HCT116 (cell line): ENCODE measurements at regions not wholly inside any gene's neighbourhood (a gene's known extent, or its start where the extent isn't known, plus 50 kb on each side); places are given as distances from the start of the nearest gene placed in this dataset.

Source experiments
- ATAC-seq: fragments of 200-7000 bp; cut with Tn5 transposase; 2 replicates; pipeline ENCODE4 v1.9.1; 2020; ENCODE audit warnings: mild to moderate bottlenecking, moderate library complexity
- BruUV-seq: library from RNA; stranded (reverse); fragments of 400-500 nt; replicated peaks from 2 replicates; lab custom pipeline; 2021; lab: Mats Ljungman, UMichigan
- CTCF ChIA-PET: fragments of 300-600 bp; sonication (Branson Sonifier 250); formaldehyde crosslinking; loops from one replicate; lab custom pipeline; 2021; ENCODE audit warnings: antibody characterized with exemption; lab: Charles Lee
- POLR2A ChIA-PET: fragments of 300-600, 350-600 bp; sonication (Branson Sonifier 250); formaldehyde crosslinking; loops from one replicate; lab custom pipeline; 2021; ENCODE audit warnings: antibody characterized with exemption; lab: Charles Lee
- RAD21 ChIA-PET, 2 experiments: fragments of 300-600 bp; sonication (Branson Sonifier 250); formaldehyde crosslinking; loops; one replicate each; lab custom pipeline; 2023; ENCODE audit warnings: low total read pairs in 2 of 2; ENCODE audit not compliant: uncharacterized antibody in 2 of 2, unreplicated experiment in 2 of 2, low non-redundant PET in 1 of 2; lab: Charles Lee
- DNase-seq: peaks from one replicate; pipeline ENCODE4 v3.0.0-alpha.2; 2010; ENCODE audit warnings: low read depth, low spot score
- H2AFZ ChIP-seq: fragments of 200-600 bp; shearing (Covaris generic), sonication (generic); 2 replicates; pipeline ENCODE4 v1.6.1; 2017; ENCODE audit warnings: low read depth, mixed run types, mixed read lengths, antibody characterized with exemption, low read length; ENCODE audit not compliant: poor library complexity, severe bottlenecking
- H3K27ac ChIP-seq: 2 replicates; pipeline ENCODE4 v1.5.1; 2012; ENCODE audit warnings: low read depth, low read length
- H3K27me3 ChIP-seq: fragments of 200-600 bp; sonication (generic); 2 replicates; pipeline ENCODE4 v1.6.1; 2016; ENCODE audit warnings: mixed run types, low read length, mixed read lengths; ENCODE audit not compliant: insufficient read depth
- H3K36me3 ChIP-seq, 2 experiments: fragments of 200-500 bp in 1 of 2; fragments of 200-600 bp in 1 of 2; sonication (Bioruptor generic) in 1 of 2; sonication (generic) in 1 of 2; 2 replicates each; pipeline versions ENCODE4 v1.5.1 to v1.6.1; 2014 to 2016; ENCODE audit warnings: low read length in 2 of 2, inconsistent platforms in 1 of 2, mixed read lengths in 1 of 2, mixed run types in 1 of 2; ENCODE audit not compliant: insufficient read depth in 2 of 2, control insufficient read depth in 1 of 2
- H3K4me1 ChIP-seq, 2 experiments: fragments of 200-600 bp in 1 of 2; sonication (generic) in 1 of 2; 2 replicates each; pipeline versions ENCODE4 v1.5.1 to v1.6.1; 2012 to 2017; ENCODE audit warnings: low read length in 2 of 2, inconsistent platforms in 1 of 2, mild to moderate bottlenecking in 1 of 2, mixed read lengths in 1 of 2, mixed run types in 1 of 2, moderate library complexity in 1 of 2; ENCODE audit not compliant: insufficient read depth in 2 of 2, control insufficient read depth in 1 of 2
- H3K4me2 ChIP-seq: fragments of 200-600 bp; sonication (generic); 2 replicates; pipeline ENCODE4 v1.6.1; 2017; ENCODE audit warnings: mixed run types, low read length, mixed read lengths
- H3K4me3 ChIP-seq, 2 experiments: fragments of 200-600 bp in 1 of 2; sonication (generic) in 1 of 2; replicated peaks in 1 of 2; 2 replicates each; pipeline ENCODE4 v1.5.1; 2011 to 2016; ENCODE audit warnings: low read length in 2 of 2, control low read depth in 1 of 2, low read depth in 1 of 2, mild to moderate bottlenecking in 1 of 2, mixed read lengths in 1 of 2, mixed run types in 1 of 2
- H3K79me2 ChIP-seq: fragments of 200-600 bp; sonication (generic); 2 replicates; pipeline ENCODE4 v1.6.1; 2017; ENCODE audit warnings: mild to moderate bottlenecking, mixed run types, low read length, moderate library complexity, mixed read lengths; ENCODE audit not compliant: insufficient read depth
- H3K9ac ChIP-seq: fragments of 200-600 bp; sonication (generic); 2 replicates; pipeline ENCODE4 v1.6.1; 2016; ENCODE audit warnings: low read length, mixed read lengths
- H3K9me2 ChIP-seq: fragments of 200-600 bp; sonication (generic), shearing (Covaris generic); 2 replicates; pipeline ENCODE4 v1.6.1; 2017; ENCODE audit warnings: mixed run types, mild to moderate bottlenecking, moderate library complexity; ENCODE audit not compliant: insufficient read depth
- H3K9me3 ChIP-seq, 2 experiments: fragments of 200-500 bp in 1 of 2; fragments of 200-600 bp in 1 of 2; sonication (Bioruptor generic) in 1 of 2; sonication (generic) in 1 of 2; 2 replicates each; pipeline ENCODE4 v1.6.1; 2014 to 2017; ENCODE audit warnings: low read length in 2 of 2, mixed read lengths in 2 of 2, inconsistent platforms in 1 of 2, low read depth in 1 of 2, mild to moderate bottlenecking in 1 of 2, mixed run types in 1 of 2, moderate library complexity in 1 of 2; ENCODE audit not compliant: control insufficient read depth in 1 of 2, insufficient read depth in 1 of 2
- H4K20me1 ChIP-seq: fragments of 200-600 bp; sonication (generic), shearing (Covaris generic); 2 replicates; pipeline ENCODE4 v1.6.1; 2017; ENCODE audit warnings: mixed run types, mild to moderate bottlenecking, moderate library complexity; ENCODE audit not compliant: insufficient read depth
- CBX3 ChIP-seq: IDR thresholded peaks from 2 replicates; pipeline ENCODE4 v1.6.1; 2012; ENCODE audit warnings: low read depth
- CEBPB ChIP-seq: IDR thresholded peaks from 2 replicates; pipeline ENCODE4 v1.6.1; 2012; ENCODE audit warnings: low read depth
- EGR1 ChIP-seq: IDR thresholded peaks from 2 replicates; pipeline ENCODE4 v1.6.1; 2012; ENCODE audit warnings: low read depth
- EZH2 ChIP-seq: fragments of 200-600 bp; sonication (generic); IDR thresholded peaks from 2 replicates; pipeline ENCODE4 v1.6.1; 2017; ENCODE audit warnings: antibody characterized with exemption, mixed run types
- EZH2phosphoT487 ChIP-seq: fragments of 200-600 bp; IDR thresholded peaks from 2 replicates; pipeline ENCODE4 v1.6.1; 2018; ENCODE audit warnings: antibody characterized with exemption, borderline replicate concordance
- JUND ChIP-seq: IDR thresholded peaks from 2 replicates; pipeline ENCODE4 v1.6.1; 2012
- POLR2A ChIP-seq: IDR thresholded peaks from 2 replicates; pipeline ENCODE4 v1.7.0; 2011; ENCODE audit warnings: borderline replicate concordance; ENCODE audit not compliant: insufficient read depth, insufficient read length; ENCODE audit errors: extremely low read depth
- RAD21 ChIP-seq: IDR thresholded peaks from 2 replicates; pipeline ENCODE4 v1.6.1; 2012; ENCODE audit warnings: low read depth, mild to moderate bottlenecking
- SP1 ChIP-seq: IDR thresholded peaks from 2 replicates; pipeline ENCODE4 v1.6.1; 2012; ENCODE audit warnings: low read depth
- SRF ChIP-seq: IDR thresholded peaks from 2 replicates; pipeline ENCODE4 v1.6.1; 2012; ENCODE audit warnings: low read depth
- YY1 ChIP-seq: IDR thresholded peaks from 2 replicates; pipeline ENCODE4 v1.6.1; 2011; ENCODE audit warnings: low read length, low read depth, moderate library complexity, mild to moderate bottlenecking; ENCODE audit not compliant: insufficient replicate concordance; ENCODE audit errors: extremely low read depth
- ZNF274 ChIP-seq: fragments of 200-500 bp; sonication (Bioruptor generic); IDR thresholded peaks from 2 replicates; pipeline ENCODE4 v1.6.1; 2014; ENCODE audit warnings: mild to moderate bottlenecking, low read depth, low read length, inconsistent platforms
- intact Hi-C: fragments of 100-400 bp; cut with micrococcal nuclease; formaldehyde crosslinking; loops from 2 replicates; pipeline ENCODE4 v1.10.0; 2022
- TF ChIP-seq, protein P1 (sequence below), 3 experiments: fragments of 200-600 bp in 1 of 3; sonication (generic) in 1 of 3; IDR thresholded peaks in 2 of 3; conservative IDR thresholded peaks in 1 of 3; 2 replicates each; pipeline ENCODE4 v1.5.1; 2012 to 2017; ENCODE audit warnings: low read depth in 2 of 3, low read length in 2 of 3, antibody characterized with exemption in 1 of 3, borderline replicate concordance in 1 of 3, control low read depth in 1 of 3, mild to moderate bottlenecking in 1 of 3, mixed read lengths in 1 of 3, mixed run types in 1 of 3, moderate library complexity in 1 of 3; ENCODE audit not compliant: insufficient read depth in 1 of 3
- TF ChIP-seq, protein P2 (sequence below): IDR thresholded peaks from 2 replicates; pipeline ENCODE4 v1.6.1; 2012
- TF ChIP-seq, protein P3 (sequence below): IDR thresholded peaks from 2 replicates; pipeline ENCODE4 v1.6.1; 2012; ENCODE audit warnings: low read depth
- TF ChIP-seq, protein P4 (sequence below): IDR thresholded peaks from 2 replicates; pipeline ENCODE4 v1.6.1; 2011; ENCODE audit warnings: mild to moderate bottlenecking, low read length, moderate library complexity; ENCODE audit not compliant: insufficient replicate concordance; ENCODE audit errors: extremely low read depth

DNA sequence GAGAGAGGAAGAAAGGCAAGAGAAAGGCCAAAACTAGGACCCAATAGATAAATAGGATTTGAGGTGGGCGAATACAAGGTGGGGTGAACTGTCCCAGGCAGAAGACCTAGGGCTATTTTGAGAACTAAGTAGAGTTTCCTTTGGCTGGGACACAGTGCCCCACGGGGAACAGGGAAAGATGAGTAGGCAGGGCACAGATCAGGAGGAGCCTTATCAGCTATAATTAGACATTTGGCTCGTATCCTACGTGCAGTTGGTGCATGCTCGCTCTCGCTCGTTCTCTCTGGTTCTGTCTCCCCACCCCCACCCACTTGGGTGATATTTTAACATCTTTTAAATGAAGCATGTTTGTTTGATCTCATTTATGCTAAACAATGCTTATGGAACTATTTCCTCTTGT, 235.0 kb upstream of the JUN start:
- no TSS peak for BruUV-seq
- intact Hi-C loops: no loop called here
- Histone ChIP-seq H3K79me2 (no peaks in the 10 kb centered on the region), H3K4me1 (peaks cover 0 to 22% of the 10 kb centered on the region in 2 experiments; a peak in 2 of 4 replicates), H3K27me3 (no peaks in the 10 kb centered on the region), H3K36me3 (no peaks in the 10 kb centered on the region), H4K20me1 (no peaks in the 10 kb centered on the region), H3K27ac (no peak overlapping the region), H3K4me3 (no peak overlapping the region), H3K9ac (no peak overlapping the region), H2AFZ (no peak overlapping the region)
- ChIA-PET RAD21 (no interaction called here), POLR2A (no interaction called here), CTCF (no interaction called here)
- no peak for DNase-seq
- no peak for ATAC-seq
- TF ChIP-seq CBX3: no peak
- TF ChIP-seq YY1: no peak
- TF ChIP-seq POLR2A: no peak
- no peak for TF ChIP-seq EZH2phosphoT487
- no peak for TF ChIP-seq EGR1
- TF ChIP-seq ZNF274: no peak
- TF ChIP-seq, protein P1, sequence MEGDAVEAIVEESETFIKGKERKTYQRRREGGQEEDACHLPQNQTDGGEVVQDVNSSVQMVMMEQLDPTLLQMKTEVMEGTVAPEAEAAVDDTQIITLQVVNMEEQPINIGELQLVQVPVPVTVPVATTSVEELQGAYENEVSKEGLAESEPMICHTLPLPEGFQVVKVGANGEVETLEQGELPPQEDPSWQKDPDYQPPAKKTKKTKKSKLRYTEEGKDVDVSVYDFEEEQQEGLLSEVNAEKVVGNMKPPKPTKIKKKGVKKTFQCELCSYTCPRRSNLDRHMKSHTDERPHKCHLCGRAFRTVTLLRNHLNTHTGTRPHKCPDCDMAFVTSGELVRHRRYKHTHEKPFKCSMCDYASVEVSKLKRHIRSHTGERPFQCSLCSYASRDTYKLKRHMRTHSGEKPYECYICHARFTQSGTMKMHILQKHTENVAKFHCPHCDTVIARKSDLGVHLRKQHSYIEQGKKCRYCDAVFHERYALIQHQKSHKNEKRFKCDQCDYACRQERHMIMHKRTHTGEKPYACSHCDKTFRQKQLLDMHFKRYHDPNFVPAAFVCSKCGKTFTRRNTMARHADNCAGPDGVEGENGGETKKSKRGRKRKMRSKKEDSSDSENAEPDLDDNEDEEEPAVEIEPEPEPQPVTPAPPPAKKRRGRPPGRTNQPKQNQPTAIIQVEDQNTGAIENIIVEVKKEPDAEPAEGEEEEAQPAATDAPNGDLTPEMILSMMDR (IDR thresholded peaks at IDR 0.05 in 2 of 3, conservative IDR thresholded peaks at IDR 0.05 in 1 of 3; ENCODE audit: borderline replicate concordance in 1 of 3, insufficient read depth in 1 of 3, low read depth in 2 of 3, low read length in 2 of 3): no peak
- TF ChIP-seq, protein P2, sequence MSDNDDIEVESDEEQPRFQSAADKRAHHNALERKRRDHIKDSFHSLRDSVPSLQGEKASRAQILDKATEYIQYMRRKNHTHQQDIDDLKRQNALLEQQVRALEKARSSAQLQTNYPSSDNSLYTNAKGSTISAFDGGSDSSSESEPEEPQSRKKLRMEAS: no peak
- TF ChIP-seq JUND: no peak
- no peak for TF ChIP-seq SP1
- TF ChIP-seq CEBPB: no peak
- TF ChIP-seq, protein P3, sequence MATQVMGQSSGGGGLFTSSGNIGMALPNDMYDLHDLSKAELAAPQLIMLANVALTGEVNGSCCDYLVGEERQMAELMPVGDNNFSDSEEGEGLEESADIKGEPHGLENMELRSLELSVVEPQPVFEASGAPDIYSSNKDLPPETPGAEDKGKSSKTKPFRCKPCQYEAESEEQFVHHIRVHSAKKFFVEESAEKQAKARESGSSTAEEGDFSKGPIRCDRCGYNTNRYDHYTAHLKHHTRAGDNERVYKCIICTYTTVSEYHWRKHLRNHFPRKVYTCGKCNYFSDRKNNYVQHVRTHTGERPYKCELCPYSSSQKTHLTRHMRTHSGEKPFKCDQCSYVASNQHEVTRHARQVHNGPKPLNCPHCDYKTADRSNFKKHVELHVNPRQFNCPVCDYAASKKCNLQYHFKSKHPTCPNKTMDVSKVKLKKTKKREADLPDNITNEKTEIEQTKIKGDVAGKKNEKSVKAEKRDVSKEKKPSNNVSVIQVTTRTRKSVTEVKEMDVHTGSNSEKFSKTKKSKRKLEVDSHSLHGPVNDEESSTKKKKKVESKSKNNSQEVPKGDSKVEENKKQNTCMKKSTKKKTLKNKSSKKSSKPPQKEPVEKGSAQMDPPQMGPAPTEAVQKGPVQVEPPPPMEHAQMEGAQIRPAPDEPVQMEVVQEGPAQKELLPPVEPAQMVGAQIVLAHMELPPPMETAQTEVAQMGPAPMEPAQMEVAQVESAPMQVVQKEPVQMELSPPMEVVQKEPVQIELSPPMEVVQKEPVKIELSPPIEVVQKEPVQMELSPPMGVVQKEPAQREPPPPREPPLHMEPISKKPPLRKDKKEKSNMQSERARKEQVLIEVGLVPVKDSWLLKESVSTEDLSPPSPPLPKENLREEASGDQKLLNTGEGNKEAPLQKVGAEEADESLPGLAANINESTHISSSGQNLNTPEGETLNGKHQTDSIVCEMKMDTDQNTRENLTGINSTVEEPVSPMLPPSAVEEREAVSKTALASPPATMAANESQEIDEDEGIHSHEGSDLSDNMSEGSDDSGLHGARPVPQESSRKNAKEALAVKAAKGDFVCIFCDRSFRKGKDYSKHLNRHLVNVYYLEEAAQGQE: no peak
- TF ChIP-seq EZH2: no peak
- TF ChIP-seq RAD21: no peak
- TF ChIP-seq, protein P4, sequence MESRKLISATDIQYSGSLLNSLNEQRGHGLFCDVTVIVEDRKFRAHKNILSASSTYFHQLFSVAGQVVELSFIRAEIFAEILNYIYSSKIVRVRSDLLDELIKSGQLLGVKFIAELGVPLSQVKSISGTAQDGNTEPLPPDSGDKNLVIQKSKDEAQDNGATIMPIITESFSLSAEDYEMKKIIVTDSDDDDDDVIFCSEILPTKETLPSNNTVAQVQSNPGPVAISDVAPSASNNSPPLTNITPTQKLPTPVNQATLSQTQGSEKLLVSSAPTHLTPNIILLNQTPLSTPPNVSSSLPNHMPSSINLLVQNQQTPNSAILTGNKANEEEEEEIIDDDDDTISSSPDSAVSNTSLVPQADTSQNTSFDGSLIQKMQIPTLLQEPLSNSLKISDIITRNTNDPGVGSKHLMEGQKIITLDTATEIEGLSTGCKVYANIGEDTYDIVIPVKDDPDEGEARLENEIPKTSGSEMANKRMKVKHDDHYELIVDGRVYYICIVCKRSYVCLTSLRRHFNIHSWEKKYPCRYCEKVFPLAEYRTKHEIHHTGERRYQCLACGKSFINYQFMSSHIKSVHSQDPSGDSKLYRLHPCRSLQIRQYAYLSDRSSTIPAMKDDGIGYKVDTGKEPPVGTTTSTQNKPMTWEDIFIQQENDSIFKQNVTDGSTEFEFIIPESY: no peak
- no peak for TF ChIP-seq SRF
- TF ChIP-seq, all 23 proteins: peak for 0
- no peaks in the 10 kb centered on the region for H3K9me3 ChIP-seq
- H3K4me2 ChIP-seq: no peak overlapping the region
- H3K9me2 ChIP-seq: no peaks in the 10 kb centered on the region
